K562 (cell line): ENCODE measurements at regions not wholly inside any gene's neighbourhood (a gene's known extent, or its start where the extent isn't known, plus 50 kb on each side); places are given as distances from the start of the nearest gene placed in this dataset.

Experiments used
- ATAC-seq: fragments of 200-7000 bp; cut with Tn5 transposase; 3 replicates; pipeline ENCODE4 v1.9.1; 2020; ENCODE audit warnings: moderate library complexity
- BruUV-seq: library from RNA; stranded (reverse); fragments of 400-500 nt; replicated peaks from 2 replicates; lab custom pipeline; 2021; lab: Mats Ljungman, UMichigan
- CTCF ChIA-PET: fragments of 300-600 bp; formaldehyde crosslinking; extraction: SDS; loops from one replicate; lab custom pipeline; 2021; ENCODE audit warnings: low intra/inter-chr PET ratio; lab: Yijun Ruan, JAX
- POLR2A ChIA-PET: fragments of 300-600, 350-650 bp; sonication (Branson Sonifier 250); formaldehyde crosslinking; extraction: SDS; loops from one replicate; lab custom pipeline; 2021; ENCODE audit warnings: antibody characterized with exemption, inconsistent platforms; lab: Yijun Ruan, JAX
- DNase-seq, 4 experiments: peaks; one replicate each; pipeline versions ENCODE4 v3.0.0 to v3.0.0-alpha.2; 2011 to 2018; ENCODE audit warnings: low spot score in 3 of 4, mixed read lengths in 3 of 4; ENCODE audit errors: extremely low read depth in 1 of 4
- FAIRE-seq: peaks from 2 replicates; lab custom pipeline; 2011; peaks lifted over from hg19 to GRCh38; lab: Jason Lieb, UNC
- H2AFZ ChIP-seq: 2 replicates; pipeline ENCODE4 v1.6.0; 2011; ENCODE audit warnings: low read depth, low read length, control low read depth, inconsistent platforms
- H3K27ac ChIP-seq: fragments of 200-600 bp; 3 replicates; pipeline ENCODE4 v1.8.0; 2011; ENCODE audit warnings: low read depth, mild to moderate bottlenecking, control low read depth, inconsistent platforms, low read length, moderate library complexity, mixed read lengths; ENCODE audit errors: extremely low read depth
- H3K27me3 ChIP-seq, 2 experiments: fragments of 300-600 bp in 1 of 2; 2 replicates in 1 of 2; 3 replicates in 1 of 2; pipeline versions ENCODE4 v1.6.0 to v1.8.0; 2011; ENCODE audit warnings: inconsistent platforms in 2 of 2, low read length in 2 of 2, mild to moderate bottlenecking in 1 of 2, mixed read lengths in 1 of 2, moderate library complexity in 1 of 2; ENCODE audit not compliant: control insufficient read depth in 2 of 2, insufficient read depth in 2 of 2
- H3K36me3 ChIP-seq: fragments of 300-600 bp; 3 replicates; pipeline ENCODE4 v1.8.0; 2011; ENCODE audit warnings: mild to moderate bottlenecking, low read length, inconsistent platforms; ENCODE audit not compliant: control insufficient read depth, insufficient read depth
- H3K4me1 ChIP-seq, 2 experiments: fragments of 200-600 bp in 1 of 2; replicated peaks in 1 of 2; 2 replicates in 1 of 2; 3 replicates in 1 of 2; pipeline versions ENCODE4 v1.5.1 to v1.8.0; 2011; ENCODE audit warnings: inconsistent platforms in 2 of 2, low read length in 2 of 2, mild to moderate bottlenecking in 1 of 2, mixed read lengths in 1 of 2, moderate library complexity in 1 of 2; ENCODE audit not compliant: control insufficient read depth in 2 of 2, insufficient read depth in 2 of 2
- H3K4me2 ChIP-seq: 2 replicates; pipeline ENCODE4 v1.6.1; 2011; ENCODE audit warnings: low read length, control low read depth, inconsistent platforms, mixed read lengths; ENCODE audit not compliant: insufficient read depth
- H3K4me3 ChIP-seq: fragments of 200-600 bp; sonication (generic), shearing (Covaris generic); 2 replicates; pipeline ENCODE4 v1.5.1; 2016; ENCODE audit warnings: control low read depth, inconsistent platforms
- H3K79me2 ChIP-seq: fragments of 200-600 bp; 3 replicates; pipeline ENCODE4 v1.8.0; 2011; ENCODE audit warnings: low read length, inconsistent platforms; ENCODE audit not compliant: control insufficient read depth, insufficient read depth
- H3K9ac ChIP-seq, 2 experiments: 2 replicates each; pipeline versions ENCODE4 v1.6.0 to v1.6.1; 2011; ENCODE audit warnings: low read depth in 2 of 2, low read length in 2 of 2, control low read depth in 1 of 2, inconsistent platforms in 1 of 2, mild to moderate bottlenecking in 1 of 2, mixed read lengths in 1 of 2; ENCODE audit not compliant: insufficient read depth in 1 of 2
- H3K9me1 ChIP-seq: one replicate; pipeline ENCODE4 v1.6.0; 2011; ENCODE audit warnings: inconsistent platforms, mild to moderate bottlenecking, low read length, moderate library complexity; ENCODE audit not compliant: control insufficient read depth, insufficient read depth
- H3K9me3 ChIP-seq: replicated peaks from 2 replicates; pipeline ENCODE4 v1.5.1; 2011; ENCODE audit warnings: low read depth, low read length, inconsistent platforms; ENCODE audit not compliant: control insufficient read depth, insufficient read depth
- H4K20me1 ChIP-seq: replicated peaks from 2 replicates; pipeline ENCODE4 v1.6.1; 2011; ENCODE audit warnings: low read length, inconsistent platforms, mixed read lengths; ENCODE audit not compliant: control insufficient read depth, insufficient read depth
- C11orf30 ChIP-seq: fragments of 450-650 bp; IDR thresholded peaks from 2 replicates; pipeline ENCODE4 v1.6.1; 2016; ENCODE audit warnings: low read depth, mild to moderate bottlenecking
- FOXJ2 ChIP-seq: fragments of 200-800 bp; sonication (Bioruptor generic); IDR thresholded peaks from 2 replicates; pipeline ENCODE4 v1.6.1; 2016; ENCODE audit warnings: missing genetic modification characterization, missing compliant biosample characterization
- MAFF ChIP-seq: IDR thresholded peaks from 2 replicates; pipeline ENCODE4 v1.6.1; 2012; ENCODE audit warnings: low read length, improper control_type of control experiment
- MAFK ChIP-seq: IDR thresholded peaks from 2 replicates; pipeline ENCODE4 v1.6.1; 2011; ENCODE audit warnings: low read length, improper control_type of control experiment
- OTX1 ChIP-seq: fragments of 450-650 bp; formaldehyde crosslinking; IDR thresholded peaks from 2 replicates; pipeline ENCODE4 v1.4.0; 2022; ENCODE audit warnings: mild to moderate bottlenecking
- RBM15 ChIP-seq: fragments of 200-400 bp; formaldehyde crosslinking; IDR thresholded peaks from 2 replicates; pipeline ENCODE4 v1.6.1; 2018; ENCODE audit warnings: mild to moderate bottlenecking, low read length, moderate library complexity; ENCODE audit not compliant: insufficient read depth
- XRCC5 ChIP-seq: fragments of 200-400 bp; formaldehyde crosslinking; IDR thresholded peaks from 2 replicates; pipeline ENCODE4 v1.6.1; 2017; ENCODE audit warnings: low read depth, mild to moderate bottlenecking, low read length
- ZNF24 ChIP-seq: fragments of 450-650 bp; IDR thresholded peaks from 2 replicates; pipeline ENCODE4 v1.6.1; 2016
- ZNF263 ChIP-seq: sonication (generic); formaldehyde crosslinking; IDR thresholded peaks from 2 replicates; pipeline ENCODE4 v1.8.0; 2022; ENCODE audit warnings: mild to moderate bottlenecking, missing genetic modification reagents, borderline replicate concordance
- ZNF316 ChIP-seq: fragments of 450-650 bp; IDR thresholded peaks from 2 replicates; pipeline ENCODE4 v1.6.1; 2016
- ZNF77 ChIP-seq: fragments of 250-450 bp; sonication (Bioruptor Pico); IDR thresholded peaks from 2 replicates; pipeline ENCODE4 v1.5.0; 2020
- WGBS: fragments of 100-300 bp; shearing (Covaris generic); methylation state at CpG from one replicate; pipeline ENCODE4 v1.1.6; 2016; ENCODE audit warnings: low coverage, mixed read lengths; ENCODE audit not compliant: insufficient coverage; ENCODE audit errors: missing lambda C conversion rate; 5-methylcytosine and 5-hydroxymethylcytosine counted together
- in situ Hi-C: fragments of 300-500 bp; cut with MboI; formaldehyde crosslinking; loops from 4 replicates; pipeline ENCODE4 v1.15.0; 2018; ENCODE audit warnings: inconsistent platforms, mixed read lengths
- intact Hi-C: fragments of 100-400 bp; cut with micrococcal nuclease; formaldehyde crosslinking; loops from 2 replicates; pipeline ENCODE4 v1.14.2; 2022
- TF ChIP-seq, protein P1 (sequence below): sonication (generic); formaldehyde crosslinking; IDR thresholded peaks from 2 replicates; pipeline ENCODE4 v1.8.0; 2023; ENCODE audit warnings: missing genetic modification reagents, mild to moderate bottlenecking, borderline replicate concordance
- TF ChIP-seq, protein P2 (sequence below): fragments of 250-450 bp; sonication (Bioruptor Pico); IDR thresholded peaks from 2 replicates; pipeline ENCODE4 v1.5.0; 2021
- TF ChIP-seq, protein P3 (sequence below): fragments of 250-450 bp; sonication (Bioruptor Pico); IDR thresholded peaks from 2 replicates; pipeline ENCODE4 v1.4.0; 2020; ENCODE audit warnings: mild to moderate bottlenecking

DNA sequence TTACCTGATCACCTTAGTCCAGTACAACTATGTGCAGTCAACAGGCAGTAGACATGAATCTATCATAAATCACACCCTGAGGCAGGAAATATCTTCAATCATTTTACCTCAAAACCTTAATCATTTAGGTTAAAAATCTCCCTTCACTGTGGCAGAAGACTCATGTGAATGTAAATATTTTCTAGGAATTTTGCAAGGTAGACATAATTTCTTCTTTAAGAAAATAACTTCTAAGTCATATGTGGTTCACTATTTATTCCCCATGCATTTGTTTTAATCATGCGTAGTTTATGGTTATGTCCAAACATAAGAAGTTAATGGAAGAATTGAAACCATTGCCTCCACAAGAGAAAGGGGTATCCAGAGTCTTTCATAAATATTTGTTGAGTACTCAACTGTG is 97.0 kb downstream of the HMHB1 start:
- Histone ChIP-seq H3K36me3 (no peaks in the 10 kb centered on the region), H3K27me3 (no peaks in the 10 kb centered on the region), H3K79me2 (no peaks in the 10 kb centered on the region), H3K4me3 (no peak overlapping the region), H2AFZ (no peak overlapping the region), H3K4me2 (no peak overlapping the region), H3K27ac (no peak overlapping the region), H3K4me1 (no peaks in the 10 kb centered on the region), H3K9me1 (no peaks in the 10 kb centered on the region), H3K9me3 (no peaks in the 10 kb centered on the region), H4K20me1 (no peaks in the 10 kb centered on the region), H3K9ac (no peak overlapping the region)
- BruUV-seq, result no TSS peak
- no peak for FAIRE-seq
- POLR2A ChIA-PET, result no interaction called here
- TF ChIP-seq ZNF24 (no peak), ZNF263 (no peak), MAFF (peak; percentile 32; the same call in 1 of the 2 replicates), OTX1 (CRISPR knock-in tag) (no peak), FOXJ2 (tag) (no peak), C11orf30 (peak; percentile 40; the same call in 1 of the 2 replicates), ZNF77 (no peak), RBM15 (no peak), MAFK (peak; percentile 21; the same call in 1 of the 2 replicates), XRCC5 (no peak), ZNF316 (peak; percentile 75)
- TF ChIP-seq, protein P1, sequence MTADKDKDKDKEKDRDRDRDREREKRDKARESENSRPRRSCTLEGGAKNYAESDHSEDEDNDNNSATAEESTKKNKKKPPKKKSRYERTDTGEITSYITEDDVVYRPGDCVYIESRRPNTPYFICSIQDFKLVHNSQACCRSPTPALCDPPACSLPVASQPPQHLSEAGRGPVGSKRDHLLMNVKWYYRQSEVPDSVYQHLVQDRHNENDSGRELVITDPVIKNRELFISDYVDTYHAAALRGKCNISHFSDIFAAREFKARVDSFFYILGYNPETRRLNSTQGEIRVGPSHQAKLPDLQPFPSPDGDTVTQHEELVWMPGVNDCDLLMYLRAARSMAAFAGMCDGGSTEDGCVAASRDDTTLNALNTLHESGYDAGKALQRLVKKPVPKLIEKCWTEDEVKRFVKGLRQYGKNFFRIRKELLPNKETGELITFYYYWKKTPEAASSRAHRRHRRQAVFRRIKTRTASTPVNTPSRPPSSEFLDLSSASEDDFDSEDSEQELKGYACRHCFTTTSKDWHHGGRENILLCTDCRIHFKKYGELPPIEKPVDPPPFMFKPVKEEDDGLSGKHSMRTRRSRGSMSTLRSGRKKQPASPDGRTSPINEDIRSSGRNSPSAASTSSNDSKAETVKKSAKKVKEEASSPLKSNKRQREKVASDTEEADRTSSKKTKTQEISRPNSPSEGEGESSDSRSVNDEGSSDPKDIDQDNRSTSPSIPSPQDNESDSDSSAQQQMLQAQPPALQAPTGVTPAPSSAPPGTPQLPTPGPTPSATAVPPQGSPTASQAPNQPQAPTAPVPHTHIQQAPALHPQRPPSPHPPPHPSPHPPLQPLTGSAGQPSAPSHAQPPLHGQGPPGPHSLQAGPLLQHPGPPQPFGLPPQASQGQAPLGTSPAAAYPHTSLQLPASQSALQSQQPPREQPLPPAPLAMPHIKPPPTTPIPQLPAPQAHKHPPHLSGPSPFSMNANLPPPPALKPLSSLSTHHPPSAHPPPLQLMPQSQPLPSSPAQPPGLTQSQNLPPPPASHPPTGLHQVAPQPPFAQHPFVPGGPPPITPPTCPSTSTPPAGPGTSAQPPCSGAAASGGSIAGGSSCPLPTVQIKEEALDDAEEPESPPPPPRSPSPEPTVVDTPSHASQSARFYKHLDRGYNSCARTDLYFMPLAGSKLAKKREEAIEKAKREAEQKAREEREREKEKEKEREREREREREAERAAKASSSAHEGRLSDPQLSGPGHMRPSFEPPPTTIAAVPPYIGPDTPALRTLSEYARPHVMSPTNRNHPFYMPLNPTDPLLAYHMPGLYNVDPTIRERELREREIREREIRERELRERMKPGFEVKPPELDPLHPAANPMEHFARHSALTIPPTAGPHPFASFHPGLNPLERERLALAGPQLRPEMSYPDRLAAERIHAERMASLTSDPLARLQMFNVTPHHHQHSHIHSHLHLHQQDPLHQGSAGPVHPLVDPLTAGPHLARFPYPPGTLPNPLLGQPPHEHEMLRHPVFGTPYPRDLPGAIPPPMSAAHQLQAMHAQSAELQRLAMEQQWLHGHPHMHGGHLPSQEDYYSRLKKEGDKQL (CRISPR knock-in tag), result no peak
- TF ChIP-seq, protein P2, sequence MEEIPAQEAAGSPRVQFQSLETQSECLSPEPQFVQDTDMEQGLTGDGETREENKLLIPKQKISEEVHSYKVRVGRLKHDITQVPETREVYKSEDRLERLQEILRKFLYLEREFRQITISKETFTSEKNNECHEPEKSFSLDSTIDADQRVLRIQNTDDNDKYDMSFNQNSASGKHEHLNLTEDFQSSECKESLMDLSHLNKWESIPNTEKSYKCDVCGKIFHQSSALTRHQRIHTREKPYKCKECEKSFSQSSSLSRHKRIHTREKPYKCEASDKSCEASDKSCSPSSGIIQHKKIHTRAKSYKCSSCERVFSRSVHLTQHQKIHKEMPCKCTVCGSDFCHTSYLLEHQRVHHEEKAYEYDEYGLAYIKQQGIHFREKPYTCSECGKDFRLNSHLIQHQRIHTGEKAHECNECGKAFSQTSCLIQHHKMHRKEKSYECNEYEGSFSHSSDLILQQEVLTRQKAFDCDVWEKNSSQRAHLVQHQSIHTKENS, result no peak
- TF ChIP-seq, protein P3, sequence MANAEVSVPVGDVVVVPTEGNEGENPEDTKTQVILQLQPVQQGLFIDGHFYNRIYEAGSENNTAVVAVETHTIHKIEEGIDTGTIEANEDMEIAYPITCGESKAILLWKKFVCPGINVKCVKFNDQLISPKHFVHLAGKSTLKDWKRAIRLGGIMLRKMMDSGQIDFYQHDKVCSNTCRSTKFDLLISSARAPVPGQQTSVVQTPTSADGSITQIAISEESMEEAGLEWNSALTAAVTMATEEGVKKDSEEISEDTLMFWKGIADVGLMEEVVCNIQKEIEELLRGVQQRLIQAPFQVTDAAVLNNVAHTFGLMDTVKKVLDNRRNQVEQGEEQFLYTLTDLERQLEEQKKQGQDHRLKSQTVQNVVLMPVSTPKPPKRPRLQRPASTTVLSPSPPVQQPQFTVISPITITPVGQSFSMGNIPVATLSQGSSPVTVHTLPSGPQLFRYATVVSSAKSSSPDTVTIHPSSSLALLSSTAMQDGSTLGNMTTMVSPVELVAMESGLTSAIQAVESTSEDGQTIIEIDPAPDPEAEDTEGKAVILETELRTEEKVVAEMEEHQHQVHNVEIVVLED, result no peak
- 0% methylated on average over 1 of the region's 1 CpG for WGBS
- in situ Hi-C loops, result no loop called here
- CTCF ChIA-PET, result no interaction called here
- intact Hi-C loops, result no loop called here
- DNase-seq, result no peak
- no peak for ATAC-seq
